AG10803 (cell line): ENCODE measurements at regions not wholly inside any gene's neighbourhood (a gene's known extent, or its start where the extent isn't known, plus 50 kb on each side); places are given as distances from the start of the nearest gene placed in this dataset.

Experiments used
- DNase-seq: peaks from one replicate; pipeline ENCODE4 v3.0.0; 2010; ENCODE audit warnings: low read depth
- H3K4me3 ChIP-seq: 2 replicates; pipeline ENCODE4 v1.5.1; 2011; ENCODE audit warnings: mild to moderate bottlenecking, low read length, control low read depth
- TF ChIP-seq, protein P1 (sequence below): conservative IDR thresholded peaks from 2 replicates; pipeline ENCODE4 v1.5.1; 2011; ENCODE audit warnings: mild to moderate bottlenecking, low read length, control low read depth, inconsistent platforms

- peak; percentile 58 for DNase-seq
- no peak overlapping the region for H3K4me3 ChIP-seq
- TF ChIP-seq, protein P1, sequence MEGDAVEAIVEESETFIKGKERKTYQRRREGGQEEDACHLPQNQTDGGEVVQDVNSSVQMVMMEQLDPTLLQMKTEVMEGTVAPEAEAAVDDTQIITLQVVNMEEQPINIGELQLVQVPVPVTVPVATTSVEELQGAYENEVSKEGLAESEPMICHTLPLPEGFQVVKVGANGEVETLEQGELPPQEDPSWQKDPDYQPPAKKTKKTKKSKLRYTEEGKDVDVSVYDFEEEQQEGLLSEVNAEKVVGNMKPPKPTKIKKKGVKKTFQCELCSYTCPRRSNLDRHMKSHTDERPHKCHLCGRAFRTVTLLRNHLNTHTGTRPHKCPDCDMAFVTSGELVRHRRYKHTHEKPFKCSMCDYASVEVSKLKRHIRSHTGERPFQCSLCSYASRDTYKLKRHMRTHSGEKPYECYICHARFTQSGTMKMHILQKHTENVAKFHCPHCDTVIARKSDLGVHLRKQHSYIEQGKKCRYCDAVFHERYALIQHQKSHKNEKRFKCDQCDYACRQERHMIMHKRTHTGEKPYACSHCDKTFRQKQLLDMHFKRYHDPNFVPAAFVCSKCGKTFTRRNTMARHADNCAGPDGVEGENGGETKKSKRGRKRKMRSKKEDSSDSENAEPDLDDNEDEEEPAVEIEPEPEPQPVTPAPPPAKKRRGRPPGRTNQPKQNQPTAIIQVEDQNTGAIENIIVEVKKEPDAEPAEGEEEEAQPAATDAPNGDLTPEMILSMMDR = no peak
Observed at GRCh38 chr5:169450464-169450863, 133.1 kb upstream of the SPDL1 start.

- no peak for DNase-seq
- TF ChIP-seq, protein P1 = no peak
- no peak overlapping the region for H3K4me3 ChIP-seq
Observed at GRCh38 chr5:169448826-169449225, 134.7 kb upstream of the SPDL1 start.

- TF ChIP-seq, protein P1 = no peak
- no peak for DNase-seq
- no peak overlapping the region for H3K4me3 ChIP-seq
Observed at GRCh38 chr5:169445191-169445590, 138.4 kb upstream of the SPDL1 start.

GRCh38 chr5:169442913-169443784 is 140.4 kb upstream of the SPDL1 start:
- DNase-seq = peak; percentile 40
- TF ChIP-seq, protein P1 = no peak
- H3K4me3 ChIP-seq = no peak overlapping the region

- H3K4me3 ChIP-seq = no peak overlapping the region
- TF ChIP-seq, protein P1 = no peak
- peak; percentile 42 for DNase-seq
Observed at GRCh38 chr5:169442403-169442874, 141.1 kb upstream of the SPDL1 start.

GRCh38 chr5:169440107-169440705 is 139.3 kb upstream of the SLIT3 start:
- DNase-seq = no peak
- TF ChIP-seq, protein P1 = no peak
- no peak overlapping the region for H3K4me3 ChIP-seq

- DNase-seq = no peak
- no peak overlapping the region for H3K4me3 ChIP-seq
- TF ChIP-seq, protein P1 = no peak
Observed at GRCh38 chr5:169439362-169439761, 138.4 kb upstream of the SLIT3 start.
